ENCODE measurements at regions not wholly inside any gene's neighbourhood (a gene's known extent, or its start where the extent isn't known, plus 50 kb on each side); places are given as distances from the start of the nearest gene placed in this dataset.

DNA sequence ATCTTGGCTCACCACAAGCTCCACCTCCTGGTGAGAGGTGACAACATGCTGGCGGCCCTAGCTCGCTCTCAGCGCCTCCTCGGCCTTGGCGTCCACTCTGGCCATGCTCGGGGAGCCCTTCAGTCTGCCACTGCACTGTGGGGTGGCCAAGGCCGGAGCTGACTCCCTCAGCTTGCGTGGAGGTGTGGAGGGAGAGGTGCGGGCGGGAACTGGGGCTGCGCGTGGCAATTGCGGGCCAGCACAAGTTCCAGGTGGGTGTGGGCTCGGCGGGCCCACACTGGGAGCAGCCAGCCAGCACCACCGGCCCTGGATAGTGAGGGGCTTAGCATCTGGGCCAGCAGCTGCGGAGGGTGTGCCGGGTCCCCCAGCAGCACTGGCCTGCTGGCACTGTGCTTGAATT, 275.7 kb upstream of the P2RY1 start:
- H3K4me3 ChIP-seq (ENCODE audit: low read length in 2 of 2) = no peak overlapping the region
- no peaks in the 10 kb centered on the region for H3K36me3 ChIP-seq (ENCODE audit: control insufficient read depth in 2 of 2, insufficient read depth in 2 of 2, low read length in 1 of 2)
- H3K27me3 ChIP-seq (ENCODE audit: control insufficient read depth in 2 of 2, insufficient read depth in 1 of 2, low read length in 1 of 2) = no peaks in the 10 kb centered on the region
- H3K4me1 ChIP-seq (ENCODE audit: control insufficient read depth in 2 of 2, insufficient read depth in 2 of 2, low read length in 2 of 2) = no peaks in the 10 kb centered on the region
- 97% methylated on average over 18 of the region's 18 CpGs for WGBS
- peaks cover 0 to 6% of the 10 kb centered on the region in 2 donors for H3K9me3 ChIP-seq (ENCODE audit: control insufficient read depth in 2 of 2, insufficient read depth in 1 of 2, low read length in 1 of 2)
- no peak for DNase-seq (ENCODE audit: low read depth in 6 of 9, low spot score in 9 of 9)
- H3K27ac ChIP-seq (ENCODE audit: low read depth in 1 of 2, low read length in 1 of 2) = no peak overlapping the region

DNA sequence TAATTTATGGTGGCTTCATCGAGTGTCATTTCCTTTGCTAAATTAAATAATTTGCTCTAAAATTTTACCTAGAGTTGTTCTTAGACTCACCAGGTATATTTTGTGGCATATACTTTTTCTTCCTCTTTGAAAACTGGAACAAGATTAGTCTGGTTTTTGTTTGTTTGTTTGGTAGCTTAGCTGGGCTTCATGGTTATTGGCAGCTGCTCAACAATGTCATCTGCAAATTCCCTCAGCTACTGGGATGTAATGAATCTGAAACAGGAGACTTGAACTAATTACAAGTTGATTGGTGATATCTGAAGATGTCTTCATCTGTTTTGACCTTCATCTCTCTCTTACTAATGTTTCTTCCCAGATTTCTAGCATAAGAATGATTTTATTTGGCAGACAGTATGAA, 270.5 kb upstream of the P2RY1 start:
- Histone ChIP-seq H3K36me3 (ENCODE audit: control insufficient read depth in 2 of 2, insufficient read depth in 2 of 2, low read length in 1 of 2) (no peaks in the 10 kb centered on the region), H3K4me3 (ENCODE audit: low read length in 2 of 2) (no peak overlapping the region), H3K27me3 (ENCODE audit: control insufficient read depth in 2 of 2, insufficient read depth in 1 of 2, low read length in 1 of 2) (no peaks in the 10 kb centered on the region), H3K27ac (ENCODE audit: low read depth in 1 of 2, low read length in 1 of 2) (no peak overlapping the region), H3K4me1 (ENCODE audit: control insufficient read depth in 2 of 2, insufficient read depth in 2 of 2, low read length in 2 of 2) (no peaks in the 10 kb centered on the region), H3K9me3 (ENCODE audit: control insufficient read depth in 2 of 2, insufficient read depth in 1 of 2, low read length in 1 of 2) (peaks cover 0 to 1% of the 10 kb centered on the region in 2 donors)
- 93% methylated on average over 1 of the region's 1 CpG for WGBS
- DNase-seq (ENCODE audit: low read depth in 6 of 9, low spot score in 9 of 9) = no peak

- Histone ChIP-seq H3K27me3 (ENCODE audit: control insufficient read depth in 2 of 2, insufficient read depth in 1 of 2, low read length in 1 of 2) (no peaks in the 10 kb centered on the region), H3K4me1 (ENCODE audit: control insufficient read depth in 2 of 2, insufficient read depth in 2 of 2, low read length in 2 of 2) (no peaks in the 10 kb centered on the region), H3K9me3 (ENCODE audit: control insufficient read depth in 2 of 2, insufficient read depth in 1 of 2, low read length in 1 of 2) (no peaks in the 10 kb centered on the region), H3K27ac (ENCODE audit: low read depth in 1 of 2, low read length in 1 of 2) (no peak overlapping the region), H3K36me3 (ENCODE audit: control insufficient read depth in 2 of 2, insufficient read depth in 2 of 2, low read length in 1 of 2) (no peaks in the 10 kb centered on the region), H3K4me3 (ENCODE audit: low read length in 2 of 2) (no peak overlapping the region)
- DNase-seq (ENCODE audit: low read depth in 6 of 9, low spot score in 9 of 9) = peak in 3 of 9 donors; percentile 19 to 41 (median 32)
- WGBS = 70% methylated on average over 4 of the region's 4 CpGs
Measured at GRCh38 chr3:152574461-152575079, 260.4 kb upstream of the P2RY1 start.

DNA sequence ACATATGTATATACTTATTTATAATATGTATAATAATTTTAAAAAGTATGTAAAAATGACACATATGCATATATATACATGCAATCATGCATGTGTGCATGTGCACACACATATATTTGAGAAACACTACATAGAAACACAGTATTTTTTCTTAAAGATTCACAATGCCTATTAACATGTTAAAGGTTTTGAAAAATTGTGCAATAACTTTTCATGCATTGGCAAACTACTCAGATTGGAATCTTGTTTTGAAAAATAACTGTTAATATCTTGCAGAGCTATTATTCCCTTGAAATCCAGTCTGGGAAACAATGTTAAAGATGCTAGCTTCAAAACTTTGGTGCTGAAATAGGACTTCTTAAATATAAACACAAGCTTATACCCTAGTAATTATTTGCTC, 256.2 kb upstream of the P2RY1 start:
- Histone ChIP-seq H3K4me3 (ENCODE audit: low read length in 2 of 2) (no peak overlapping the region), H3K27ac (ENCODE audit: low read depth in 1 of 2, low read length in 1 of 2) (no peak overlapping the region), H3K9me3 (ENCODE audit: control insufficient read depth in 2 of 2, insufficient read depth in 1 of 2, low read length in 1 of 2) (no peaks in the 10 kb centered on the region), H3K36me3 (ENCODE audit: control insufficient read depth in 2 of 2, insufficient read depth in 2 of 2, low read length in 1 of 2) (no peaks in the 10 kb centered on the region), H3K4me1 (ENCODE audit: control insufficient read depth in 2 of 2, insufficient read depth in 2 of 2, low read length in 2 of 2) (no peaks in the 10 kb centered on the region), H3K27me3 (ENCODE audit: control insufficient read depth in 2 of 2, insufficient read depth in 1 of 2, low read length in 1 of 2) (no peaks in the 10 kb centered on the region)
- DNase-seq (ENCODE audit: low read depth in 6 of 9, low spot score in 9 of 9) = no peak

- Histone ChIP-seq H3K36me3 (ENCODE audit: control insufficient read depth in 2 of 2, insufficient read depth in 2 of 2, low read length in 1 of 2) (no peaks in the 10 kb centered on the region), H3K4me1 (ENCODE audit: control insufficient read depth in 2 of 2, insufficient read depth in 2 of 2, low read length in 2 of 2) (no peaks in the 10 kb centered on the region), H3K9me3 (ENCODE audit: control insufficient read depth in 2 of 2, insufficient read depth in 1 of 2, low read length in 1 of 2) (no peaks in the 10 kb centered on the region), H3K4me3 (ENCODE audit: low read length in 2 of 2) (no peak overlapping the region), H3K27ac (ENCODE audit: low read depth in 1 of 2, low read length in 1 of 2) (no peak overlapping the region), H3K27me3 (ENCODE audit: control insufficient read depth in 2 of 2, insufficient read depth in 1 of 2, low read length in 1 of 2) (no peaks in the 10 kb centered on the region)
- 86% methylated on average over 3 of the region's 3 CpGs for WGBS
- DNase-seq (ENCODE audit: low read depth in 6 of 9, low spot score in 9 of 9) = no peak
Measured at GRCh38 chr3:152581951-152582350, 253.0 kb upstream of the P2RY1 start.

- H3K4me3 ChIP-seq (ENCODE audit: low read length in 2 of 2) = no peak overlapping the region
- H3K27me3 ChIP-seq (ENCODE audit: control insufficient read depth in 2 of 2, insufficient read depth in 1 of 2, low read length in 1 of 2) = no peaks in the 10 kb centered on the region
- no peak for DNase-seq (ENCODE audit: low read depth in 6 of 9, low spot score in 9 of 9)
- no peaks in the 10 kb centered on the region for H3K4me1 ChIP-seq (ENCODE audit: control insufficient read depth in 2 of 2, insufficient read depth in 2 of 2, low read length in 2 of 2)
- H3K36me3 ChIP-seq (ENCODE audit: control insufficient read depth in 2 of 2, insufficient read depth in 2 of 2, low read length in 1 of 2) = no peaks in the 10 kb centered on the region
- 94% methylated on average over 1 of the region's 1 CpG for WGBS
- no peak overlapping the region for H3K27ac ChIP-seq (ENCODE audit: low read depth in 1 of 2, low read length in 1 of 2)
- no peaks in the 10 kb centered on the region for H3K9me3 ChIP-seq (ENCODE audit: control insufficient read depth in 2 of 2, insufficient read depth in 1 of 2, low read length in 1 of 2)
Measured at GRCh38 chr3:152583963-152584362, 251.0 kb upstream of the P2RY1 start.

GRCh38 chr3:152586974-152587373, 248.0 kb upstream of the P2RY1 start:
- no peak overlapping the region for H3K4me3 ChIP-seq (ENCODE audit: low read length in 2 of 2)
- no peaks in the 10 kb centered on the region for H3K9me3 ChIP-seq (ENCODE audit: control insufficient read depth in 2 of 2, insufficient read depth in 1 of 2, low read length in 1 of 2)
- no peaks in the 10 kb centered on the region for H3K4me1 ChIP-seq (ENCODE audit: control insufficient read depth in 2 of 2, insufficient read depth in 2 of 2, low read length in 2 of 2)
- H3K27ac ChIP-seq (ENCODE audit: low read depth in 1 of 2, low read length in 1 of 2) = no peak overlapping the region
- H3K27me3 ChIP-seq (ENCODE audit: control insufficient read depth in 2 of 2, insufficient read depth in 1 of 2, low read length in 1 of 2) = no peaks in the 10 kb centered on the region
- DNase-seq (ENCODE audit: low read depth in 6 of 9, low spot score in 9 of 9) = no peak
- no peaks in the 10 kb centered on the region for H3K36me3 ChIP-seq (ENCODE audit: control insufficient read depth in 2 of 2, insufficient read depth in 2 of 2, low read length in 1 of 2)
- WGBS = 96% methylated on average over 4 of the region's 4 CpGs

- H3K36me3 ChIP-seq (ENCODE audit: control insufficient read depth in 2 of 2, insufficient read depth in 2 of 2, low read length in 1 of 2) = no peaks in the 10 kb centered on the region
Measured at GRCh38 chr3:152587861-152588260, 247.1 kb upstream of the P2RY1 start.

DNA sequence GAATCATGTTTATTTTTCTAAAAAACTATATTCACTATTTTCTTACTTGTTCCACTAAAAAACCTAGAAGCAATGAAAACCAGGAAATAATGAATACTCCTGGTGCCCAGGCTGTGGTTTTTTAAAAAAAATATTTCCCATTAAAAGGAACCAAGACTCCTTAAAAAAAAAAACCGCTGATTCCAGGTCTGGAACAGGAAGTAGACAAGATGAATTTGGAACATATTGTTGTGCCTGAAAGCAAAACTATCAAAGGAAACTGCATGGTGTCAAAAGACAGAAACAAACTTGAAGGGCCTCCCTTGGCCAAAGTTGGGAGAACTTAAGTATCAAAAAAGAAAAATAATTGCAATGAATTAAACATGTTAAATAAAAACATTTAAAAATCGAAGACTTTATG, 245.3 kb upstream of the P2RY1 start:
- no peaks in the 10 kb centered on the region for H3K9me3 ChIP-seq (ENCODE audit: control insufficient read depth in 2 of 2, insufficient read depth in 1 of 2, low read length in 1 of 2)
- no peak overlapping the region for H3K4me3 ChIP-seq (ENCODE audit: low read length in 2 of 2)
- no peaks in the 10 kb centered on the region for H3K27me3 ChIP-seq (ENCODE audit: control insufficient read depth in 2 of 2, insufficient read depth in 1 of 2, low read length in 1 of 2)
- no peak for DNase-seq (ENCODE audit: low read depth in 6 of 9, low spot score in 9 of 9)
- H3K27ac ChIP-seq (ENCODE audit: low read depth in 1 of 2, low read length in 1 of 2) = no peak overlapping the region
- no peaks in the 10 kb centered on the region for H3K36me3 ChIP-seq (ENCODE audit: control insufficient read depth in 2 of 2, insufficient read depth in 2 of 2, low read length in 1 of 2)
- 50% methylated on average over 2 of the region's 2 CpGs for WGBS
- no peaks in the 10 kb centered on the region for H3K4me1 ChIP-seq (ENCODE audit: control insufficient read depth in 2 of 2, insufficient read depth in 2 of 2, low read length in 2 of 2)

More at GRCh38 chr3:152587861-152588260, 247.1 kb upstream of the P2RY1 start:
- no peak for DNase-seq (ENCODE audit: low read depth in 6 of 9, low spot score in 9 of 9)
- 90% methylated on average over 1 of the region's 1 CpG for WGBS
- Histone ChIP-seq H3K4me1 (ENCODE audit: control insufficient read depth in 2 of 2, insufficient read depth in 2 of 2, low read length in 2 of 2) (no peaks in the 10 kb centered on the region), H3K9me3 (ENCODE audit: control insufficient read depth in 2 of 2, insufficient read depth in 1 of 2, low read length in 1 of 2) (no peaks in the 10 kb centered on the region), H3K27me3 (ENCODE audit: control insufficient read depth in 2 of 2, insufficient read depth in 1 of 2, low read length in 1 of 2) (no peaks in the 10 kb centered on the region), H3K27ac (ENCODE audit: low read depth in 1 of 2, low read length in 1 of 2) (no peak overlapping the region), H3K4me3 (ENCODE audit: low read length in 2 of 2) (no peak overlapping the region)

GRCh38 chr3:152591515-152591914, 243.4 kb upstream of the P2RY1 start:
- no peaks in the 10 kb centered on the region for H3K9me3 ChIP-seq (ENCODE audit: control insufficient read depth in 2 of 2, insufficient read depth in 1 of 2, low read length in 1 of 2)
- DNase-seq (ENCODE audit: low read depth in 6 of 9, low spot score in 9 of 9) = no peak
- WGBS = 69% methylated on average over 2 of the region's 2 CpGs
- no peak overlapping the region for H3K4me3 ChIP-seq (ENCODE audit: low read length in 2 of 2)
- no peak overlapping the region for H3K27ac ChIP-seq (ENCODE audit: low read depth in 1 of 2, low read length in 1 of 2)
- H3K27me3 ChIP-seq (ENCODE audit: control insufficient read depth in 2 of 2, insufficient read depth in 1 of 2, low read length in 1 of 2) = no peaks in the 10 kb centered on the region
- H3K4me1 ChIP-seq (ENCODE audit: control insufficient read depth in 2 of 2, insufficient read depth in 2 of 2, low read length in 2 of 2) = peaks cover under 1 to 4% of the 10 kb centered on the region in 2 donors
- H3K36me3 ChIP-seq (ENCODE audit: control insufficient read depth in 2 of 2, insufficient read depth in 2 of 2, low read length in 1 of 2) = no peaks in the 10 kb centered on the region
